H1 (cell line): ENCODE measurements at regions not wholly inside any gene's neighbourhood (a gene's known extent, or its start where the extent isn't known, plus 50 kb on each side); places are given as distances from the start of the nearest gene placed in this dataset.

Source experiments
- CTCF ChIA-PET: fragments of 300-600 bp; sonication (Branson Sonifier 250); formaldehyde crosslinking; loops from one replicate; lab custom pipeline; 2021; ENCODE audit not compliant: partially characterized antibody; lab: Charles Lee
- POLR2A ChIA-PET: fragments of 300-600 bp; sonication (Branson Sonifier 250); formaldehyde crosslinking; loops from one replicate; lab custom pipeline; 2021; ENCODE audit warnings: inconsistent platforms; ENCODE audit not compliant: partially characterized antibody; lab: Charles Lee
- DNase-seq, 2 experiments: peaks; one replicate each; pipeline versions ENCODE4 v3.0.0 to v3.0.0-alpha.2; 2010 to 2022; ENCODE audit warnings: low spot score in 2 of 2, low read depth in 1 of 2, mixed read lengths in 1 of 2
- FAIRE-seq: peaks from 2 replicates; lab custom pipeline; 2011; peaks lifted over from hg19 to GRCh38; lab: Jason Lieb, UNC
- H2AFZ ChIP-seq: 2 replicates; pipeline ENCODE4 v1.8.1; 2012; ENCODE audit warnings: low read length, inconsistent platforms
- H2AK5ac ChIP-seq: 2 replicates; pipeline ENCODE4 v1.6.1; 2013; ENCODE audit warnings: low read depth, low read length
- H2BK120ac ChIP-seq: replicated peaks from 2 replicates; pipeline ENCODE3; 2013; ENCODE audit warnings: low read depth, low read length, inconsistent platforms
- H2BK12ac ChIP-seq: 2 replicates; pipeline ENCODE4 v1.6.1; 2013; ENCODE audit warnings: low read depth, low read length
- H2BK15ac ChIP-seq: 2 replicates; pipeline ENCODE4 v1.6.1; 2013; ENCODE audit warnings: low read length
- H2BK20ac ChIP-seq: 2 replicates; pipeline ENCODE4 v1.6.1; 2013; ENCODE audit warnings: low read length
- H2BK5ac ChIP-seq: 2 replicates; pipeline ENCODE4 v1.6.1; 2013; ENCODE audit warnings: low read depth, low read length
- H3K14ac ChIP-seq: 2 replicates; pipeline ENCODE4 v1.6.1; 2013; ENCODE audit warnings: inconsistent platforms; ENCODE audit not compliant: insufficient read length
- H3K18ac ChIP-seq: 2 replicates; pipeline ENCODE4 v1.6.1; 2013; ENCODE audit warnings: low read length; ENCODE audit errors: extremely low read depth
- H3K23ac ChIP-seq: 2 replicates; pipeline ENCODE4 v1.6.1; 2013; ENCODE audit warnings: inconsistent platforms; ENCODE audit not compliant: insufficient read length
- H3K23me2 ChIP-seq: 2 replicates; pipeline ENCODE4 v1.6.1; 2013; ENCODE audit warnings: low read depth, low read length
- H3K27ac ChIP-seq: 2 replicates; pipeline ENCODE4 v1.6.1; 2011; ENCODE audit warnings: low read depth, low read length, inconsistent platforms
- H3K27me3 ChIP-seq, 4 experiments: replicated peaks in 1 of 4; 1 replicate in 1 of 4; 2 replicates in 3 of 4; pipeline versions ENCODE4 v1.6.1 to v1.8.1; 2011 to 2013; ENCODE audit warnings: low read length in 3 of 4, mild to moderate bottlenecking in 3 of 4, inconsistent platforms in 2 of 4, mixed read lengths in 2 of 4, moderate library complexity in 1 of 4; ENCODE audit not compliant: control insufficient read depth in 3 of 4, insufficient read depth in 3 of 4; ENCODE audit errors: extremely low read depth in 1 of 4
- H3K36me3 ChIP-seq, 4 experiments: 2 replicates each; pipeline versions ENCODE4 v1.6.1 to v1.8.1; 2011 to 2013; ENCODE audit warnings: mild to moderate bottlenecking in 4 of 4, low read length in 3 of 4, moderate library complexity in 2 of 4, control low read depth in 1 of 4, inconsistent platforms in 1 of 4; ENCODE audit not compliant: insufficient read depth in 4 of 4, control insufficient read depth in 2 of 4
- H3K4ac ChIP-seq: replicated peaks from 2 replicates; pipeline ENCODE3; 2013; ENCODE audit warnings: low read length, low read depth, mixed read lengths, inconsistent platforms; ENCODE audit not compliant: insufficient read length
- H3K4me1 ChIP-seq, 4 experiments: replicated peaks in 1 of 4; 1 replicate in 1 of 4; 2 replicates in 3 of 4; pipeline versions ENCODE4 v1.6.1 to v1.8.1; 2011 to 2013; ENCODE audit warnings: low read length in 3 of 4, inconsistent platforms in 2 of 4, mixed read lengths in 1 of 4; ENCODE audit not compliant: insufficient read depth in 4 of 4, control insufficient read depth in 3 of 4
- H3K4me2 ChIP-seq, 2 experiments: 2 replicates each; pipeline versions ENCODE4 v1.6.1 to v1.8.1; 2011 to 2013; ENCODE audit warnings: low read depth in 2 of 2, low read length in 2 of 2, control low read depth in 1 of 2, inconsistent platforms in 1 of 2, mild to moderate bottlenecking in 1 of 2; ENCODE audit not compliant: insufficient read depth in 1 of 2
- H3K4me3 ChIP-seq, 4 experiments: fragments of 200-600, 300-600 bp in 1 of 4; sonication (generic), shearing (Covaris generic), sonication (Bioruptor Twin) in 1 of 4; 2 replicates each; pipeline versions ENCODE4 v1.5.1 to v1.8.1; 2011 to 2016; ENCODE audit warnings: low read length in 4 of 4, low read depth in 3 of 4, control low read depth in 2 of 4, inconsistent platforms in 2 of 4, mild to moderate bottlenecking in 2 of 4, mixed read lengths in 1 of 4, moderate library complexity in 1 of 4; ENCODE audit not compliant: insufficient read depth in 2 of 4; ENCODE audit errors: extremely low read depth in 1 of 4
- H3K56ac ChIP-seq: replicated peaks from 2 replicates; pipeline ENCODE3; 2013; ENCODE audit warnings: low read depth, mild to moderate bottlenecking, mixed read lengths, low read length, inconsistent platforms; ENCODE audit not compliant: insufficient read length
- H3K79me1 ChIP-seq: 2 replicates; pipeline ENCODE4 v1.6.1; 2013; ENCODE audit warnings: low read depth, low read length, control low read depth
- H3K79me2 ChIP-seq, 2 experiments: 2 replicates each; pipeline versions ENCODE4 v1.6.1 to v1.8.1; 2012 to 2013; ENCODE audit warnings: low read length in 2 of 2, mild to moderate bottlenecking in 2 of 2, inconsistent platforms in 1 of 2; ENCODE audit not compliant: insufficient read depth in 2 of 2, control insufficient read depth in 1 of 2
- H3K9ac ChIP-seq, 4 experiments: replicated peaks in 1 of 4; 1 replicate in 1 of 4; 2 replicates in 3 of 4; pipeline versions ENCODE4 v1.6.1 to v1.8.1; 2011 to 2013; ENCODE audit warnings: low read depth in 3 of 4, low read length in 3 of 4, control low read depth in 2 of 4, mild to moderate bottlenecking in 2 of 4, moderate library complexity in 2 of 4, inconsistent platforms in 1 of 4; ENCODE audit errors: extremely low read depth in 1 of 4
- H3K9me3 ChIP-seq, 2 experiments: 2 replicates each; pipeline versions ENCODE4 v1.6.1 to v1.8.1; 2012 to 2013; ENCODE audit warnings: mild to moderate bottlenecking in 2 of 2, moderate library complexity in 2 of 2, control low read depth in 1 of 2, inconsistent platforms in 1 of 2, low read depth in 1 of 2, low read length in 1 of 2, mixed read lengths in 1 of 2; ENCODE audit not compliant: insufficient read depth in 2 of 2
- H4K20me1 ChIP-seq, 2 experiments: replicated peaks in 1 of 2; 2 replicates each; pipeline versions ENCODE3 to v1.8.1; 2011 to 2013; ENCODE audit warnings: inconsistent platforms in 2 of 2, low read length in 2 of 2, mild to moderate bottlenecking in 1 of 2; ENCODE audit not compliant: insufficient read depth in 2 of 2, control insufficient read depth in 1 of 2
- H4K5ac ChIP-seq: 2 replicates; pipeline ENCODE4 v1.6.1; 2013; ENCODE audit warnings: low read length, low read depth, mixed read lengths, inconsistent platforms; ENCODE audit not compliant: insufficient read length
- H4K8ac ChIP-seq: 2 replicates; pipeline ENCODE4 v1.8.0; 2013; ENCODE audit warnings: mild to moderate bottlenecking, moderate library complexity, low read length, inconsistent platforms; ENCODE audit not compliant: insufficient read depth; ENCODE audit errors: extremely low read depth
- H4K91ac ChIP-seq: replicated peaks from 2 replicates; pipeline ENCODE3; 2013; ENCODE audit warnings: low read length, mixed read lengths, inconsistent platforms; ENCODE audit not compliant: insufficient read length
- CBX5 ChIP-seq: fragments of 300-800, 300-1000 bp; sonication (generic); IDR thresholded peaks from 2 replicates; pipeline ENCODE4 v1.7.1; 2016; ENCODE audit warnings: antibody characterized with exemption, low read length, low read depth
- EZH2 ChIP-seq: fragments of 200-600 bp; sonication (generic); IDR thresholded peaks from 2 replicates; pipeline ENCODE4 v1.7.1; 2012; ENCODE audit warnings: low read depth, mild to moderate bottlenecking, moderate library complexity, low read length, inconsistent platforms; ENCODE audit not compliant: severe bottlenecking
- JUN ChIP-seq: IDR thresholded peaks from 2 replicates; pipeline ENCODE4 v1.6.1; 2011; ENCODE audit warnings: low read depth, mild to moderate bottlenecking, improper control_type of control experiment, low read length
- KDM4A ChIP-seq: IDR thresholded peaks from one replicate; pipeline ENCODE4 v1.7.1; 2012; ENCODE audit warnings: low read depth, mild to moderate bottlenecking, moderate library complexity, low read length, inconsistent platforms; ENCODE audit not compliant: severe bottlenecking
- MAFK ChIP-seq: IDR thresholded peaks from 2 replicates; pipeline ENCODE4 v1.6.1; 2012; ENCODE audit warnings: low read depth, mild to moderate bottlenecking, improper control_type of control experiment, low read length
- NRF1 ChIP-seq: IDR thresholded peaks from 2 replicates; pipeline ENCODE4 v1.6.1; 2011; ENCODE audit warnings: mild to moderate bottlenecking, low read depth, low read length, improper control_type of control experiment
- RFX5 ChIP-seq: IDR thresholded peaks from 2 replicates; pipeline ENCODE4 v1.6.1; 2011; ENCODE audit warnings: low read depth, low read length, improper control_type of control experiment, borderline replicate concordance
- RXRA ChIP-seq: IDR thresholded peaks from 2 replicates; pipeline ENCODE4 v1.6.1; 2011; ENCODE audit warnings: low read depth, mild to moderate bottlenecking, low read length, moderate library complexity; ENCODE audit not compliant: insufficient read depth
- SP4 ChIP-seq: IDR thresholded peaks from 2 replicates; pipeline ENCODE4 v1.6.1; 2012; ENCODE audit warnings: low read length, inconsistent platforms
- YY1 ChIP-seq: IDR thresholded peaks from 2 replicates; pipeline ENCODE4 v1.6.1; 2011; ENCODE audit warnings: low read depth, mild to moderate bottlenecking, low read length
- WGBS, 2 experiments: shearing (Covaris generic) in 1 of 2; methylation state at CpG; one replicate each; pipeline versions ENCODE4 v1.1.6 to v1.1.7; 2013 to 2015; ENCODE audit warnings: low lambda C conversion rate in 2 of 2, mixed read lengths in 2 of 2, inconsistent platforms in 1 of 2, low coverage in 1 of 2, missing lambda C conversion rate in 1 of 2; ENCODE audit not compliant: insufficient replicate concordance in 2 of 2, insufficient coverage in 1 of 2, insufficient read length in 1 of 2; ENCODE audit errors: extremely low coverage in 1 of 2, missing lambda C conversion rate in 1 of 2; 5-methylcytosine and 5-hydroxymethylcytosine counted together
- TF ChIP-seq, protein P1 (sequence below), 3 experiments: IDR thresholded peaks; 1 replicate in 2 of 3; 2 replicates in 1 of 3; pipeline versions ENCODE4 v1.5.1 to v1.6.1; 2011; ENCODE audit warnings: low read length in 3 of 3, mild to moderate bottlenecking in 3 of 3, inconsistent platforms in 2 of 3, low read depth in 1 of 3, moderate library complexity in 1 of 3; ENCODE audit not compliant: insufficient read depth in 1 of 3; ENCODE audit errors: control extremely low read depth in 1 of 3
- TF ChIP-seq, protein P2 (sequence below): IDR thresholded peaks from 2 replicates; pipeline ENCODE4 v1.6.1; 2012; ENCODE audit warnings: inconsistent platforms

DNA sequence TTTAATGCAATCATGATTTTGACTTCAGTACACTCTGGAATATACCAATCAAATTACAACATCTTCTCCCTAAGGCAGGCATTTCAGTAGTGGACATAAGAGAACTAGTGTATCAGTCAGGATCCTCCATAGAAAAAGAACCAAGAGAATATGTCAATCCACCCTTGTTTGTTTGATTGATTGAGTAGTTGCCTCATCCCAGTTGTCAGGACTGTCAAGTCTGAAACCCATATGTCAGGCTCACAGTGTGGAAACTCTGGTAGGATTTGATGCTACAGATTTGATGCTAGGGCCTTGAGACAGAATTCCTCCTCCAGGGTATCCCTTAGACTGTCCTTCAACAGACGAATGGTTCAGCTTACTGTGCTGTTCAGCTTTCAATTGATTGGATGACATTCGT lies 375.0 kb downstream of the ETS1 start:
- Histone ChIP-seq H3K79me2 (no peaks in the 10 kb centered on the region), H3K14ac (no peak overlapping the region), H4K8ac (no peak overlapping the region), H2AFZ (no peak overlapping the region), H3K79me1 (no peaks in the 10 kb centered on the region), H3K4me3 (no peak overlapping the region), H3K4ac (no peak overlapping the region), H3K9ac (no peak overlapping the region), H3K4me2 (no peak overlapping the region), H3K4me1 (no peaks in the 10 kb centered on the region), H3K27ac (no peak overlapping the region), H3K27me3 (no peaks in the 10 kb centered on the region), H3K9me3 (peaks cover 16% of the 10 kb centered on the region in 2 experiments), H4K91ac (no peak overlapping the region), H2BK20ac (no peak overlapping the region), H3K23ac (no peak overlapping the region), H2BK15ac (no peak overlapping the region), H2BK120ac (no peak overlapping the region), H3K36me3 (peaks cover 0 to 5% (median 0%) of the 10 kb centered on the region in 4 experiments; a peak in 1 of 8 replicates), H3K56ac (no peak overlapping the region), H2AK5ac (no peak overlapping the region), H4K20me1 (no peaks in the 10 kb centered on the region), H2BK5ac (no peak overlapping the region), H3K23me2 (no peaks in the 10 kb centered on the region; the same call in 1 of the 2 replicates), H4K5ac (no peak overlapping the region), H3K18ac (no peak overlapping the region), H2BK12ac (no peak overlapping the region)
- ChIA-PET CTCF (no interaction called here), POLR2A (no interaction called here)
- DNase-seq (no peak), FAIRE-seq (no peak)
- 96% methylated on average over 2 of the region's 2 CpGs; no CpG with 5 or more reads in 1 of the 2 experiments for WGBS, 2 experiments
- TF ChIP-seq NRF1 (no peak), MAFK (no peak), SP4 (no peak), CBX5 (no peak), EZH2 (no peak), RFX5 (no peak), JUN (no peak), YY1 (no peak), KDM4A (no peak), RXRA (no peak)
- TF ChIP-seq, protein P1, sequence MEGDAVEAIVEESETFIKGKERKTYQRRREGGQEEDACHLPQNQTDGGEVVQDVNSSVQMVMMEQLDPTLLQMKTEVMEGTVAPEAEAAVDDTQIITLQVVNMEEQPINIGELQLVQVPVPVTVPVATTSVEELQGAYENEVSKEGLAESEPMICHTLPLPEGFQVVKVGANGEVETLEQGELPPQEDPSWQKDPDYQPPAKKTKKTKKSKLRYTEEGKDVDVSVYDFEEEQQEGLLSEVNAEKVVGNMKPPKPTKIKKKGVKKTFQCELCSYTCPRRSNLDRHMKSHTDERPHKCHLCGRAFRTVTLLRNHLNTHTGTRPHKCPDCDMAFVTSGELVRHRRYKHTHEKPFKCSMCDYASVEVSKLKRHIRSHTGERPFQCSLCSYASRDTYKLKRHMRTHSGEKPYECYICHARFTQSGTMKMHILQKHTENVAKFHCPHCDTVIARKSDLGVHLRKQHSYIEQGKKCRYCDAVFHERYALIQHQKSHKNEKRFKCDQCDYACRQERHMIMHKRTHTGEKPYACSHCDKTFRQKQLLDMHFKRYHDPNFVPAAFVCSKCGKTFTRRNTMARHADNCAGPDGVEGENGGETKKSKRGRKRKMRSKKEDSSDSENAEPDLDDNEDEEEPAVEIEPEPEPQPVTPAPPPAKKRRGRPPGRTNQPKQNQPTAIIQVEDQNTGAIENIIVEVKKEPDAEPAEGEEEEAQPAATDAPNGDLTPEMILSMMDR (IDR thresholded peaks at IDR 0.05; ENCODE audit: control extremely low read depth in 1 of 3, insufficient read depth in 1 of 3, low read depth in 1 of 3, low read length in 3 of 3) = no peak
- TF ChIP-seq, protein P2, sequence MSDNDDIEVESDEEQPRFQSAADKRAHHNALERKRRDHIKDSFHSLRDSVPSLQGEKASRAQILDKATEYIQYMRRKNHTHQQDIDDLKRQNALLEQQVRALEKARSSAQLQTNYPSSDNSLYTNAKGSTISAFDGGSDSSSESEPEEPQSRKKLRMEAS = no peak
